ENCODE measurements at regions not wholly inside any gene's neighbourhood (a gene's known extent, or its start where the extent isn't known, plus 50 kb on each side); places are given as distances from the start of the nearest gene placed in this dataset.

DNA sequence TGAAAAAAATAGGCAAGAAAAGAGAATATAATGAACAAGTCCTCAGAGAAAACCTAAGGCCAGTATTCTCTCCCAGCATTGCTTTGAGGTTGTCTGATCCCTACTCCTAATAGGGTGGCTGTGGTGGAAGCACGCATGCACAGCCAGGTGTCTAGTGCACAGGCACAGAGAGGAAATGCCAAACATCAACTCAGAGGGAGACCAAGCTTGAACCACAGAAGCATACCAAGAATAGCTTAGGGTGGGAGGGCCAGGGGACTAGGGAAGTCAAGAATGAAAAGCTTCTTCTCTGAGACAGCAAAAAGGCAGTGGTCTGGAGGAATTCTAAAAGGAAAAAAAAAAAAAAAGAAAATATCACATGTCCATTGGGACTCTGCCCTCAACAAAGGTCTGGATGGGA lies 244.1 kb upstream of the API5 start:
- intact Hi-C loops (cut with DNase I), result no loop called here
- Histone ChIP-seq H3K27me3 (no peaks in the 10 kb centered on the region), H3K27ac (replicated peaks in 1 of 4) (no peak overlapping the region), H3K36me3 (no peaks in the 10 kb centered on the region), H3K4me1 (no peaks in the 10 kb centered on the region), H3K4me3 (no peak overlapping the region), H3K9me3 (peaks cover 0 to 5% (median 0%) of the 10 kb centered on the region in 4 donors)
- WGBS, result 67% methylated on average over 1 of the region's 1 CpG
- no peak for TF ChIP-seq EP300 (IDR thresholded peaks at IDR 0.05)
- TF ChIP-seq POLR2A (IDR thresholded peaks at IDR 0.05; ENCODE audit: low read depth), result no peak
- TF ChIP-seq POLR2AphosphoS5 (IDR thresholded peaks at IDR 0.05), result no peak
- TF ChIP-seq, protein P1, sequence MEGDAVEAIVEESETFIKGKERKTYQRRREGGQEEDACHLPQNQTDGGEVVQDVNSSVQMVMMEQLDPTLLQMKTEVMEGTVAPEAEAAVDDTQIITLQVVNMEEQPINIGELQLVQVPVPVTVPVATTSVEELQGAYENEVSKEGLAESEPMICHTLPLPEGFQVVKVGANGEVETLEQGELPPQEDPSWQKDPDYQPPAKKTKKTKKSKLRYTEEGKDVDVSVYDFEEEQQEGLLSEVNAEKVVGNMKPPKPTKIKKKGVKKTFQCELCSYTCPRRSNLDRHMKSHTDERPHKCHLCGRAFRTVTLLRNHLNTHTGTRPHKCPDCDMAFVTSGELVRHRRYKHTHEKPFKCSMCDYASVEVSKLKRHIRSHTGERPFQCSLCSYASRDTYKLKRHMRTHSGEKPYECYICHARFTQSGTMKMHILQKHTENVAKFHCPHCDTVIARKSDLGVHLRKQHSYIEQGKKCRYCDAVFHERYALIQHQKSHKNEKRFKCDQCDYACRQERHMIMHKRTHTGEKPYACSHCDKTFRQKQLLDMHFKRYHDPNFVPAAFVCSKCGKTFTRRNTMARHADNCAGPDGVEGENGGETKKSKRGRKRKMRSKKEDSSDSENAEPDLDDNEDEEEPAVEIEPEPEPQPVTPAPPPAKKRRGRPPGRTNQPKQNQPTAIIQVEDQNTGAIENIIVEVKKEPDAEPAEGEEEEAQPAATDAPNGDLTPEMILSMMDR (IDR thresholded peaks at IDR 0.05), result no peak
- DNase-seq (ENCODE audit: extremely low spot score), result no peak

DNA sequence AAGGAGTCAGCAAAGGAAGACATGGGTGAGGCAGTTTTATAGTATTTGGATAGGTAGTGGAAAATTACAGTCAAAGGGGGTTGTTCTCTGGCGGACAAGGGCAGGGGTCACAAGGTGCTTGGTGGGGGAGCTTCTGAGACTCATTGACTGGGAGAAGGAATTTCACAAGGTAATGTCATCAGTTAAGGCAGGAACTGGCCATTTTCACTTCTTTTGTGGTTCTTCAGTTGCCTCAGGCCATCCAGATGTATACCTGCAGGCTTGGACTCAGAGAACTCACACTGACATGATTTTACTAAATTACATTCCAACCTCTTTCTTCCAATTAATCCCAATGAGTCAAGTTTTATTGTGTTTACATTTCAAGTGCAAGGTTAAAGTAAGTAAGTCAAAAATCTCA lies 240.5 kb upstream of the API5 start:
- TF ChIP-seq, protein P1 (IDR thresholded peaks at IDR 0.05), result no peak
- TF ChIP-seq POLR2A (IDR thresholded peaks at IDR 0.05; ENCODE audit: low read depth) (no peak), EP300 (IDR thresholded peaks at IDR 0.05) (no peak), POLR2AphosphoS5 (IDR thresholded peaks at IDR 0.05) (no peak)
- no peak for DNase-seq (ENCODE audit: extremely low spot score)
- Histone ChIP-seq H3K27ac (replicated peaks in 1 of 4) (no peak overlapping the region), H3K4me3 (no peak overlapping the region), H3K36me3 (no peaks in the 10 kb centered on the region), H3K27me3 (no peaks in the 10 kb centered on the region), H3K9me3 (peaks cover 0 to 5% (median 0%) of the 10 kb centered on the region in 4 donors), H3K4me1 (no peaks in the 10 kb centered on the region)
- 76% methylated on average over 1 of the region's 1 CpG for WGBS
- intact Hi-C loops (cut with DNase I), result no loop called here

DNA sequence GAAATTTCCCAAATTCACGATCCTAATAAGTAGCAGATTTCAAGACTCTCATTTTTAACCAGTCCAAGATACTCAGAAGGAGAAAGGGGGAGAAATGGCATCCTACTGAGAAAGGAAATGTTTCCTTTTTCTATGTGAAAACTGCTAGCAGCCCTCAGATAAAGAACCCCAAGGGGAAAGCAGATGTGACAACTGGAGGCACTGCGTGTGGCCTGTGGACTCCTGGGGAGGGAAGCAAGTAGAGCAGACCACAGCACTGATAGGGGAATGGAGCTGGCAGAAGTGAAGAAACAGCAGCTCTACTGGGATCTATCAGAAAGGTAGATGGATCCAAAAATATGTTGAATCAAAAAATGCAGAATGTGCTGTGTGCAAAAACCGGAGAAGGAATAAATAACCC lies 239.7 kb upstream of the API5 start:
- intact Hi-C loops (cut with DNase I), result no loop called here
- WGBS, result 31% methylated on average over 3 of the region's 3 CpGs
- TF ChIP-seq, protein P1 (IDR thresholded peaks at IDR 0.05), result no peak
- TF ChIP-seq EP300 (IDR thresholded peaks at IDR 0.05), result no peak
- Histone ChIP-seq H3K36me3 (no peaks in the 10 kb centered on the region), H3K4me3 (no peak overlapping the region), H3K9me3 (peaks cover 0 to 5% (median 0%) of the 10 kb centered on the region in 4 donors), H3K27ac (replicated peaks in 1 of 4) (no peak overlapping the region), H3K27me3 (no peaks in the 10 kb centered on the region), H3K4me1 (no peaks in the 10 kb centered on the region)
- no peak for DNase-seq (ENCODE audit: extremely low spot score)

DNA sequence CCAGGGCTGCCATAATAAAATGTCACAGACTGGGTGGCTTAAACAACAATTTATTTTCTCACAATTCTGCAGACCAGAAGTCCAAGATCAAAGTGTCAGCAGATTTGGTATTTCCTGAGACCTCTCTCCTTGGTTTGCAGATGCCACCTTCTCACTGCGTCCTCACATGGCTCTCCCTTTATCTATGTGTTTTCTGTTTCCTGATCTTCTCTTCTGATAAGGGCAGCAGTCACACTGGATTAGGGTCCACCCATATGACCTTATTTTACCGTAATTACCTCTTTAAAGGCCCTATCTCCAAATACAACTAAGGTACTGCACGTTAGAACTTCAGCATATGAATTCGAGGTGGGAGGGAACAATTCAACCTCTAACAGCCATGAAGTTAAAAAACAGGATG lies 238.9 kb upstream of the API5 start:
- Histone ChIP-seq H3K4me3 (no peak overlapping the region), H3K27me3 (no peaks in the 10 kb centered on the region), H3K9me3 (peaks cover 0 to 5% (median 0%) of the 10 kb centered on the region in 4 donors), H3K27ac (replicated peaks in 1 of 4) (no peak overlapping the region), H3K36me3 (no peaks in the 10 kb centered on the region), H3K4me1 (no peaks in the 10 kb centered on the region)
- TF ChIP-seq, protein P1 (IDR thresholded peaks at IDR 0.05), result no peak
- TF ChIP-seq EP300 (IDR thresholded peaks at IDR 0.05) (no peak), POLR2A (IDR thresholded peaks at IDR 0.05; ENCODE audit: low read depth) (no peak), POLR2AphosphoS5 (IDR thresholded peaks at IDR 0.05) (no peak)
- DNase-seq (ENCODE audit: extremely low spot score), result no peak
- intact Hi-C loops (cut with DNase I), result no loop called here
- WGBS, result 41% methylated on average over 4 of the region's 4 CpGs

DNA sequence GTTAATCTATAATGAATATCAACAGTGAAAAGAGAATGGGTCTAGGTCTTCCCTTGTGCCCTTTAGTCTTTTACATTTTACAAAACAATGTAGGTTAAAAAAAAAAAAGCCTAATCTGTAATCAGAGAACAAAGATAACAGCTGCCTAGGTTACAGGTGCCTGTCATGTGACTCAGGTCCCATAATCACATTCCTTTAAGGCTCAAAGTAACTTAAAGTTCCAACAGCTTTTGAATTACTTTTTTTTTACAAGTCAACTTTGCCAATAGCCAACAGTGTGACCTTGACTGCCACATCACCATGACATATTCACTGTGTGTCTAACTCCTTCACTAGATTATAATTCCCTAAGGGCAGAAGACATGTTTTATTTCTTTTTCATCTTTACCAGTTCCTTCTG lies 237.0 kb upstream of the API5 start:
- Histone ChIP-seq H3K4me3 (no peak overlapping the region), H3K27ac (replicated peaks in 1 of 4) (no peak overlapping the region), H3K36me3 (no peaks in the 10 kb centered on the region), H3K4me1 (no peaks in the 10 kb centered on the region), H3K27me3 (no peaks in the 10 kb centered on the region), H3K9me3 (peaks cover 0 to 5% (median 0%) of the 10 kb centered on the region in 4 donors)
- TF ChIP-seq EP300 (IDR thresholded peaks at IDR 0.05), result no peak
- TF ChIP-seq, protein P1 (IDR thresholded peaks at IDR 0.05), result no peak
- no peak for TF ChIP-seq POLR2A (IDR thresholded peaks at IDR 0.05; ENCODE audit: low read depth)
- TF ChIP-seq POLR2AphosphoS5 (IDR thresholded peaks at IDR 0.05), result no peak
- DNase-seq (ENCODE audit: extremely low spot score), result no peak
- intact Hi-C loops (cut with DNase I), result no loop called here

All from esophagus muscularis mucosa (tissue), 4 donors.